Neural cell (in vitro differentiated cells): ENCODE measurements at regions not wholly inside any gene's neighbourhood (a gene's known extent, or its start where the extent isn't known, plus 50 kb on each side); places are given as distances from the start of the nearest gene placed in this dataset.

Experiments used
- H2AFZ ChIP-seq: fragments of 200-600, 300-800 bp; sonication (generic), shearing (Covaris generic); 2 replicates; pipeline ENCODE4 v1.6.0; 2014; ENCODE audit warnings: low read depth, mild to moderate bottlenecking, antibody characterized with exemption, low read length, moderate library complexity
- H3F3A ChIP-seq: fragments of 200-600 bp; shearing (Covaris generic); 2 replicates; pipeline ENCODE4 v1.6.1; 2016; ENCODE audit warnings: mild to moderate bottlenecking, moderate library complexity, mixed read lengths, antibody characterized with exemption, low read length; ENCODE audit not compliant: insufficient read depth, poor library complexity, severe bottlenecking
- H3K27ac ChIP-seq: fragments of 200-600, 300-800 bp; sonication (generic), shearing (Covaris generic); 2 replicates; pipeline ENCODE4 v1.5.1; 2014; ENCODE audit warnings: mild to moderate bottlenecking, low read length, moderate library complexity
- H3K27me3 ChIP-seq: fragments of 300-800, 200-600 bp; sonication (generic), shearing (Covaris generic); 2 replicates; pipeline ENCODE4 v1.6.0; 2014; ENCODE audit warnings: mild to moderate bottlenecking, low read depth, low read length, moderate library complexity; ENCODE audit not compliant: insufficient read depth
- H3K36me3 ChIP-seq: fragments of 300-800, 200-600 bp; sonication (generic), shearing (Covaris generic); 2 replicates; pipeline ENCODE4 v1.5.1; 2014; ENCODE audit warnings: mild to moderate bottlenecking, antibody characterized with exemption, low read length, moderate library complexity; ENCODE audit not compliant: insufficient read depth
- H3K4me2 ChIP-seq: fragments of 300-800, 200-600 bp; sonication (generic), shearing (Covaris generic); 2 replicates; pipeline ENCODE4 v1.6.0; 2014; ENCODE audit warnings: mild to moderate bottlenecking, low read length
- H3K4me3 ChIP-seq: fragments of 300-800, 200-600 bp; sonication (generic), shearing (Covaris generic); 2 replicates; pipeline ENCODE4 v1.5.1; 2014; ENCODE audit warnings: mild to moderate bottlenecking, low read length, moderate library complexity
- H3K79me2 ChIP-seq: fragments of 200-600 bp; shearing (Covaris generic); replicated peaks from 2 replicates; pipeline ENCODE4 v1.6.0; 2014; ENCODE audit warnings: mild to moderate bottlenecking, low read length, moderate library complexity; ENCODE audit not compliant: insufficient read depth
- H3K9ac ChIP-seq: fragments of 300-800, 200-600 bp; sonication (generic), shearing (Covaris generic); 2 replicates; pipeline ENCODE4 v1.6.1; 2016; ENCODE audit warnings: mild to moderate bottlenecking, low read length, mixed read lengths
- H3K9me2 ChIP-seq: fragments of 200-600 bp; shearing (Covaris generic); 2 replicates; pipeline ENCODE4 v1.6.1; 2016; ENCODE audit warnings: mild to moderate bottlenecking, low read length, mixed read lengths; ENCODE audit not compliant: insufficient read depth
- H3K9me3 ChIP-seq: fragments of 200-600, 300-800 bp; sonication (generic), shearing (Covaris generic); 2 replicates; pipeline ENCODE4 v1.6.1; 2016; ENCODE audit warnings: mild to moderate bottlenecking, mixed run types, low read length, moderate library complexity, mixed read lengths
- H4K20me1 ChIP-seq: fragments of 200-600 bp; shearing (Covaris generic); 2 replicates; pipeline ENCODE4 v1.6.1; 2016; ENCODE audit warnings: mild to moderate bottlenecking, mixed run types; ENCODE audit not compliant: insufficient read depth
- CTCF ChIP-seq: fragments of 450-650 bp; IDR thresholded peaks from 2 replicates; pipeline ENCODE4 v1.5.1; 2014; ENCODE audit warnings: antibody characterized with exemption, mild to moderate bottlenecking, moderate library complexity; ENCODE audit not compliant: poor library complexity, severe bottlenecking
- EP300 ChIP-seq: fragments of 450-650 bp; conservative IDR thresholded peaks from 2 replicates; pipeline ENCODE4 v1.6.1; 2014; ENCODE audit warnings: antibody characterized with exemption, mild to moderate bottlenecking, moderate library complexity; ENCODE audit not compliant: poor library complexity, severe bottlenecking
- EZH2 ChIP-seq: fragments of 200-600, 300-800 bp; shearing (Covaris generic), sonication (generic); IDR thresholded peaks from 2 replicates; pipeline ENCODE4 v1.6.1; 2014; ENCODE audit warnings: antibody characterized with exemption, low read length, borderline replicate concordance, mild to moderate bottlenecking; ENCODE audit not compliant: insufficient read depth, poor library complexity, severe bottlenecking
- MXI1 ChIP-seq: fragments of 450-650 bp; conservative IDR thresholded peaks from 2 replicates; pipeline ENCODE4 v1.6.1; 2014; ENCODE audit warnings: antibody characterized with exemption, mild to moderate bottlenecking; ENCODE audit not compliant: poor library complexity, severe bottlenecking
- POLR2AphosphoS5 ChIP-seq: IDR thresholded peaks from 2 replicates; pipeline ENCODE4 v1.6.1; 2012
- RAD21 ChIP-seq: fragments of 450-650 bp; conservative IDR thresholded peaks from 2 replicates; pipeline ENCODE4 v1.6.1; 2014; ENCODE audit warnings: antibody characterized with exemption, mild to moderate bottlenecking, moderate library complexity
- REST ChIP-seq: IDR thresholded peaks from 2 replicates; pipeline ENCODE4 v1.6.1; 2012; ENCODE audit warnings: borderline replicate concordance
- SMC3 ChIP-seq: fragments of 450-650 bp; conservative IDR thresholded peaks from 2 replicates; pipeline ENCODE4 v1.6.1; 2014; ENCODE audit warnings: antibody characterized with exemption, mild to moderate bottlenecking, moderate library complexity; ENCODE audit not compliant: poor library complexity
- TAF1 ChIP-seq: IDR thresholded peaks from 2 replicates; pipeline ENCODE4 v1.6.1; 2012; ENCODE audit warnings: low read depth

GRCh38 chr13:84870190-84870589 is 929.0 kb downstream of the SLITRK6 start:
- Histone ChIP-seq H3K9ac (no peak overlapping the region), H4K20me1 (no peaks in the 10 kb centered on the region), H2AFZ (no peak overlapping the region), H3K79me2 (no peaks in the 10 kb centered on the region), H3K27ac (no peak overlapping the region), H3F3A (no peaks in the 10 kb centered on the region), H3K27me3 (no peaks in the 10 kb centered on the region), H3K36me3 (no peaks in the 10 kb centered on the region), H3K4me3 (no peak overlapping the region), H3K9me2 (no peaks in the 10 kb centered on the region), H3K9me3 (no peaks in the 10 kb centered on the region), H3K4me2 (no peak overlapping the region)
- TF ChIP-seq SMC3 = no peak
- TF ChIP-seq REST = no peak
- no peak for TF ChIP-seq POLR2AphosphoS5
- no peak for TF ChIP-seq EP300
- TF ChIP-seq TAF1 = no peak
- TF ChIP-seq MXI1 = no peak
- no peak for TF ChIP-seq RAD21
- TF ChIP-seq EZH2 = no peak
- no peak for TF ChIP-seq CTCF

- Histone ChIP-seq H3K27ac (no peak overlapping the region), H3K79me2 (no peaks in the 10 kb centered on the region), H3K36me3 (no peaks in the 10 kb centered on the region), H3K4me3 (no peak overlapping the region), H3F3A (no peaks in the 10 kb centered on the region), H3K4me2 (no peak overlapping the region), H3K9me3 (no peaks in the 10 kb centered on the region), H3K27me3 (no peaks in the 10 kb centered on the region), H3K9me2 (no peaks in the 10 kb centered on the region), H3K9ac (no peak overlapping the region), H4K20me1 (no peaks in the 10 kb centered on the region), H2AFZ (no peak overlapping the region)
- TF ChIP-seq SMC3 = no peak
- TF ChIP-seq REST = no peak
- TF ChIP-seq CTCF = no peak
- no peak for TF ChIP-seq RAD21
- TF ChIP-seq EZH2 = no peak
- TF ChIP-seq EP300 = no peak
Observed at GRCh38 chr13:84867246-84867645, 932.0 kb downstream of the SLITRK6 start.
